ENCODE measurements at regions not wholly inside any gene's neighbourhood (a gene's known extent, or its start where the extent isn't known, plus 50 kb on each side); places are given as distances from the start of the nearest gene placed in this dataset.

DNA sequence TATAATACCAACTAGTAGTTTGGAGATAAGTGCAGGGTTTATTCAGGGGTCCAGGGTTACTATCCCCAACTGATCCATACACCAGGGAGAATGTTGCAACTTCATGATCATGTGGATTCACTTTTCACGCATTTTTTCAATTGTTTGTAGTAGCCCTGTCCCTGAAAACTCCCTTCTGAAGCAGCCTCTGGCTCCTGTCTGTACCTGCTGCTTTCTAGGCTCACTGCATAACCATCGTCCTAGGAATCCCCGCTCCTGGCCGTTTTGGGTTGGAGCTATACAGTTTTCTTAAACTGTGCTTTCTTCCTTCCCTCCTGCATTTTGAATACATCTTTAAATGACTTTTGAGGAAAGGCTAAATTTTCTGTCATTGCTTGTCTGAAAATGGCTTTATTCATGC is 154.1 kb downstream of the SDHAF3 start:
- TF ChIP-seq, protein P1, sequence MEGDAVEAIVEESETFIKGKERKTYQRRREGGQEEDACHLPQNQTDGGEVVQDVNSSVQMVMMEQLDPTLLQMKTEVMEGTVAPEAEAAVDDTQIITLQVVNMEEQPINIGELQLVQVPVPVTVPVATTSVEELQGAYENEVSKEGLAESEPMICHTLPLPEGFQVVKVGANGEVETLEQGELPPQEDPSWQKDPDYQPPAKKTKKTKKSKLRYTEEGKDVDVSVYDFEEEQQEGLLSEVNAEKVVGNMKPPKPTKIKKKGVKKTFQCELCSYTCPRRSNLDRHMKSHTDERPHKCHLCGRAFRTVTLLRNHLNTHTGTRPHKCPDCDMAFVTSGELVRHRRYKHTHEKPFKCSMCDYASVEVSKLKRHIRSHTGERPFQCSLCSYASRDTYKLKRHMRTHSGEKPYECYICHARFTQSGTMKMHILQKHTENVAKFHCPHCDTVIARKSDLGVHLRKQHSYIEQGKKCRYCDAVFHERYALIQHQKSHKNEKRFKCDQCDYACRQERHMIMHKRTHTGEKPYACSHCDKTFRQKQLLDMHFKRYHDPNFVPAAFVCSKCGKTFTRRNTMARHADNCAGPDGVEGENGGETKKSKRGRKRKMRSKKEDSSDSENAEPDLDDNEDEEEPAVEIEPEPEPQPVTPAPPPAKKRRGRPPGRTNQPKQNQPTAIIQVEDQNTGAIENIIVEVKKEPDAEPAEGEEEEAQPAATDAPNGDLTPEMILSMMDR (IDR thresholded peaks at IDR 0.05), result no peak
- TF ChIP-seq POLR2A (IDR thresholded peaks at IDR 0.05), result no peak

Measured in adrenal gland (tissue), 5 donors.